CD4-positive, alpha-beta T cell treated with Interleukin-1 beta for 1 hour (primary cell): ENCODE measurements at regions not wholly inside any gene's neighbourhood (a gene's known extent, or its start where the extent isn't known, plus 50 kb on each side); places are given as distances from the start of the nearest gene placed in this dataset.

Experiments
- DNase-seq, 2 donors: peaks; one replicate each; pipeline ENCODE4 v3.0.0-alpha.2; 2020 to 2022

- DNase-seq = no peak
Observed at GRCh38 chr14:25134184-25134583, 84.2 kb upstream of the STXBP6 start.

GRCh38 chr14:25132732-25133422, 82.9 kb upstream of the STXBP6 start:
- peak; percentile 40 to 47 for DNase-seq

- DNase-seq = no peak
Observed at GRCh38 chr14:25132094-25132493, 82.1 kb upstream of the STXBP6 start.

GRCh38 chr14:25122843-25123242, 72.9 kb upstream of the STXBP6 start:
- no peak for DNase-seq

GRCh38 chr14:25122211-25122610, 72.3 kb upstream of the STXBP6 start:
- DNase-seq = no peak

- no peak for DNase-seq
Observed at GRCh38 chr14:25121337-25122129, 71.6 kb upstream of the STXBP6 start.

- no peak for DNase-seq
Observed at GRCh38 chr14:25120261-25120660, 70.3 kb upstream of the STXBP6 start.

- no peak for DNase-seq
Observed at GRCh38 chr14:25118671-25119070, 68.7 kb upstream of the STXBP6 start.

- DNase-seq = no peak
Observed at GRCh38 chr14:25117342-25117741, 67.4 kb upstream of the STXBP6 start.

GRCh38 chr14:25116607-25117006, 66.7 kb upstream of the STXBP6 start:
- DNase-seq = no peak

- no peak for DNase-seq
Observed at GRCh38 chr14:25113394-25113793, 63.4 kb upstream of the STXBP6 start.

- no peak for DNase-seq
Observed at GRCh38 chr14:25111061-25111601, 61.2 kb upstream of the STXBP6 start.

GRCh38 chr14:25110106-25110505, 60.2 kb upstream of the STXBP6 start:
- DNase-seq = no peak

GRCh38 chr14:25108959-25109358, 59.0 kb upstream of the STXBP6 start:
- no peak for DNase-seq

GRCh38 chr14:25108291-25108690, 58.3 kb upstream of the STXBP6 start:
- no peak for DNase-seq

GRCh38 chr14:25103820-25104219, 53.9 kb upstream of the STXBP6 start:
- DNase-seq = no peak

- no peak for DNase-seq
Observed at GRCh38 chr14:25103271-25103670, 53.3 kb upstream of the STXBP6 start.

- no peak for DNase-seq
Observed at GRCh38 chr14:25102788-25103187, 52.8 kb upstream of the STXBP6 start.

- DNase-seq = no peak
Observed at GRCh38 chr14:25101276-25101675, 51.3 kb upstream of the STXBP6 start.
